ENCODE measurements at regions not wholly inside any gene's neighbourhood (a gene's known extent, or its start where the extent isn't known, plus 50 kb on each side); places are given as distances from the start of the nearest gene placed in this dataset.
A peak's percentile ranks its signal among the peaks of the same experiment; 100 is the strongest.
"Not testable (repeated sequence)": the region's sequence is repeated elsewhere in the genome, so short reads cannot be mapped to it uniquely, and the experiment has no call there.

DNA sequence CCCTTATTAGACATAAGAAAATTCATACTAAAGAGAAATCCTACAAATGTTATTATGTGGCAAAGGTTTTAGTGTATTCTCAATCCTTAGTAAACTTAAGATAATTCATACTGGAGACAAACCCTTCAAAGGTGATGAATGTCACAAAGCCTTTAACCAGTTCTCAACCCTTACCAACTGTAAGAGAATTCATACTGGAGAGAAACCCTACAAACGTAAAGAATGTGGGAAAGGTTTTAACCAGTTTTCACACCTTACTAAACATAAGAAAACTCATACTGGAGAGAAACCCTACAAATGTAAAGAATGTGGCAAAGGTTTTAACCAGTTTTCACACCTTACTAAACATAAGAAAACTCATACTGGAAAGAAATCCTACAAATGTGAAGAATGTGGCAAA, 93.2 kb downstream of the ZNF680 start:
- Histone ChIP-seq H3K27me3 (no peaks in the 10 kb centered on the region), H3K4me3 (no peak overlapping the region), H3K9me3 (replicated peaks in 1 of 3) (no peaks in the 10 kb centered on the region), H3K27ac (no peak overlapping the region), H3K4me1 (replicated peaks in 1 of 2) (no peaks in the 10 kb centered on the region), H3K36me3 (replicated peaks in 1 of 2) (no peaks in the 10 kb centered on the region)
- intact Hi-C loops (cut with DNase I): no loop called here
- 25 to 70% (median 35%) methylated on average over 1 of the region's 1 CpG for WGBS, 4 donors
- TF ChIP-seq CTCF (IDR thresholded peaks at IDR 0.05) (no peak), POLR2A (IDR thresholded peaks at IDR 0.05) (no peak)
- no peak for DNase-seq

GRCh38 chr7:64465551-64465950, 97.3 kb downstream of the ZNF680 start:
- WGBS, 4 donors: 57 to 88% (median 83%) methylated on average over 1 of the region's 1 CpG

DNA sequence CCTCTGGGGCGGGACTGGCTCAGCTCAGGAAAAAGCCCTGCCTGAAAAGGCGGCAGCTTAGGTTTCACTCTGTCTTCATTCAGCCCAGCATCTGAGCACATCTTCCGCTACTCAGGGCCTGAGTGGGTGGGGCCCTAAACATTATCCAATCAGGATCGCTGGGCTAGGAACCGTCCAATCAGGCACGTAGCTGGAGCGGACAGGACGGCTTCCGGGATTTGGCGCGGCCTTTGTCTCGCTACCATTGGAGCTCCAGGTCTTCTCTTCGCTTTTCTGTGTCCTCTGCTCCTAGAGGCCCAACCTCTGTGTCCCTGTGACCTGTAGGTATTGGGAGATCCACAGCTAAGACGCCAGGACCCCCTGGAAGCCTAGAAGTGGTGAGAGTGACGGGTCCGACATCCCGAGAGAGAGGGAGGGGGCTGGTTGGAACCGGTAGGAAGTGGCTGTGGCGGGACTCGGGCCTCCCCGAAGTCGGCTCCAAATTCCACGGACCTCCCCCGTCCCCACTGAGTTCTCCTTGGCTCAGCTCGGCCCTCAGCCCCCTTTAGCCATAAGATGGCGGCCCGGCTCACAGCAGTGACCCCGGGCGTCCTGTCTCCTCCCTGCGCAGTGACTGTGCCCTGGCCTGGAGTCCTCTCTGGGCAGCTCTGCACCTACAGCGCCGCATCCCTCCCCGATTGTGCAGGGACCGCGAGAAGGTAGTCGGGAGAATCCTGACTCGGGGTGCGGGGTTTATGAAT, 99.1 kb downstream of the ZNF680 start:
- peak; percentile 33 to 88 (median 40) for DNase-seq
- Histone ChIP-seq H3K36me3 (replicated peaks in 1 of 2) (no peaks in the 10 kb centered on the region), H3K9me3 (replicated peaks in 1 of 3) (peaks cover 0 to 10% (median 0%) of the 10 kb centered on the region in 3 donors), H3K27ac (no peak overlapping the region), H3K4me3 (peak overlapping the region in 1 of 4 donors; percentile 38), H3K27me3 (no peaks in the 10 kb centered on the region), H3K4me1 (replicated peaks in 1 of 2) (no peaks in the 10 kb centered on the region)
- no peak for TF ChIP-seq POLR2A (IDR thresholded peaks at IDR 0.05)
- TF ChIP-seq CTCF (IDR thresholded peaks at IDR 0.05): no peak
- 41 to 82% (median 55%) methylated on average over 27 to 38 of the region's 38 CpGs for WGBS, 4 donors
- intact Hi-C loops (cut with DNase I): no loop called here

More at GRCh38 chr7:64465551-64465950, 97.3 kb downstream of the ZNF680 start:
- Histone ChIP-seq H3K4me3 (no peak overlapping the region), H3K36me3 (replicated peaks in 1 of 2) (no peaks in the 10 kb centered on the region), H3K4me1 (replicated peaks in 1 of 2) (no peaks in the 10 kb centered on the region), H3K27ac (no peak overlapping the region), H3K9me3 (replicated peaks in 1 of 3) (peaks cover 0 to 10% (median 0%) of the 10 kb centered on the region in 3 donors), H3K27me3 (no peaks in the 10 kb centered on the region)
- intact Hi-C loops (cut with DNase I): no loop called here
- no peak for DNase-seq
- TF ChIP-seq CTCF (IDR thresholded peaks at IDR 0.05) (no peak), POLR2A (IDR thresholded peaks at IDR 0.05) (no peak)

DNA sequence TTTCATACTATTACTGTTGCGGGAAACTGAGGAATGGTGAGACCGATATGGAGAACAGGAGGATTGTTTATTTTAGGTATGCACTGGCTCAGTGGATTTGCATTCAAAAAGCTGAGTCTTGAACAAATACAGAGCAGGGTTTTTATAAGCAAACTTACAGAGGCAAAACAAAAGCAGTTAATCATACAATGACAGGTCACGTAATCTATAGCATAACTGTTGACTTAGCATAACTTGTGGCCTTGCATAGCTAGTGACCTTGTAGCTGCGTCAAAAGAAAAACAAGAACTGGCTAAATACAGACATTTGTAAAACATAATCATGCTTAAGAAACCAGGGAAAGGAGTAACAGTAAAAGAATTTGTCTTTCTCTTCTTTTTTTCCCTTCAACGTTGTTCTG, 103.0 kb downstream of the ZNF680 start:
- intact Hi-C loops (cut with DNase I); H3K4me1 ChIP-seq (replicated peaks in 1 of 2); H3K27ac ChIP-seq; DNase-seq; H3K9me3 ChIP-seq (replicated peaks in 1 of 3); H3K4me3 ChIP-seq; H3K36me3 ChIP-seq (replicated peaks in 1 of 2); H3K27me3 ChIP-seq: not testable (repeated sequence)
- WGBS, 4 donors: 38 to 54% (median 49%) methylated on average over 5 of the region's 5 CpGs

- Histone ChIP-seq H3K9me3 (replicated peaks in 1 of 3) (no peaks in the 10 kb centered on the region), H3K4me3 (no peak overlapping the region), H3K27me3 (no peaks in the 10 kb centered on the region), H3K36me3 (replicated peaks in 1 of 2) (no peaks in the 10 kb centered on the region), H3K4me1 (replicated peaks in 1 of 2) (no peaks in the 10 kb centered on the region), H3K27ac (no peak overlapping the region)
- intact Hi-C loops (cut with DNase I): no loop called here
- no peak for TF ChIP-seq POLR2A (IDR thresholded peaks at IDR 0.05)
- TF ChIP-seq CTCF (IDR thresholded peaks at IDR 0.05): no peak
- DNase-seq: no peak
- 86 to 89% (median 88%) methylated on average over 14 of the region's 14 CpGs for WGBS, 4 donors
Measured at GRCh38 chr7:64433590-64433989, 119.8 kb downstream of the ZNF736 start.

Data from adrenal gland (tissue), 9 donors.